ENCODE measurements at regions not wholly inside any gene's neighbourhood (a gene's known extent, or its start where the extent isn't known, plus 50 kb on each side); places are given as distances from the start of the nearest gene placed in this dataset.

DNA sequence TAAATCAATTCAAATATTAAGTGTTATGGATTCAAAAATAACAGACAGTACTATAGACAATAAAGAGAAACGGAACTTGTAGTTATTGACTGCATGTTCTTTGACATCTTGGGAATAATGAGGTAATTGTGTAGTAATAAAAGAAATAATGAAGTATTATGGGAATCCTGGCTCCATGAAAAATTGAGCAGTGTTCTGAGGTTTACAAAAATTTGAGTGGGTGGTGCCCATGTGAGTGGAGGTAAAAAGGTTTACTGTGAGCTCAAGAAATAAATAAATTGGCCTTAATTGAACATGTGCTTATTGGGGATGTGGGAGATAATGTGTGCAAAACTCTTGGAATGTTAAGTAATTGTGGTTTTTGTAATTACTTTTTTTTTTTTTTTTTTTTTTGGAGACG lies 1013.7 kb upstream of the GJE1 start:
- no peak for DNase-seq (ENCODE audit: extremely low spot score)
- ChIA-PET POLR2A (no interaction called here), CTCF (no interaction called here)
- no peak for TF ChIP-seq CTCF (IDR thresholded peaks at IDR 0.05; ENCODE audit: control extremely low read depth, extremely low read depth, low read depth, missing control alignments)

DNA sequence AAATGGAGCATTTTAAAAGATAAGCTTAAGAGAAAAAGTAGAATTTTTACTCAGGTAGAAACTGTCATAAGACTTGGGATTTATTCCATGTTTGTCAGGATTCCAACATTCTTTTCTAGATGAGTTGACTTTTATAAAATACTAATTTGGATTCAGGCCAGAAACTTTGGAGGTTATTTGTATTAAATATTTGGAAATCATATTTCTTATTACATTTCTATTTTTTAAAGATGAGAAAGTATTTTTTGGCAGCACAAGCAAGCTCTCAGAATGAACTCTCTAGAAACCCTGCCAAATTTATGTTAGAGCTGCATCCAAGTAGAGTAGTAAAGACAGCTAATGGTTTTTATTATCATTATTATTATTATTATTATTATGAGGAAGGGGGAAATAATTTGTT lies 1014.9 kb upstream of the GJE1 start:
- POLR2A ChIA-PET = no interaction called here
- no peak for DNase-seq (ENCODE audit: extremely low spot score)
- CTCF ChIA-PET = interaction anchor here (1.3 kb wide), 1 partner anchor 40 kb away, joined by 3 read pairs; no protein-coding TSS in a partner anchor
- TF ChIP-seq CTCF (IDR thresholded peaks at IDR 0.05; ENCODE audit: control extremely low read depth, extremely low read depth, low read depth, missing control alignments) = no peak

GRCh38 chr6:141110481-141110880 lies 1022.2 kb upstream of the GJE1 start:
- POLR2A ChIA-PET = no interaction called here
- no peak for DNase-seq (ENCODE audit: extremely low spot score)
- CTCF ChIA-PET = interaction anchor here (1.0 kb wide), 1 partner anchor 12 kb away, joined by 3 read pairs; no protein-coding TSS in a partner anchor
- TF ChIP-seq CTCF (IDR thresholded peaks at IDR 0.05; ENCODE audit: control extremely low read depth, extremely low read depth, low read depth, missing control alignments) = no peak

DNA sequence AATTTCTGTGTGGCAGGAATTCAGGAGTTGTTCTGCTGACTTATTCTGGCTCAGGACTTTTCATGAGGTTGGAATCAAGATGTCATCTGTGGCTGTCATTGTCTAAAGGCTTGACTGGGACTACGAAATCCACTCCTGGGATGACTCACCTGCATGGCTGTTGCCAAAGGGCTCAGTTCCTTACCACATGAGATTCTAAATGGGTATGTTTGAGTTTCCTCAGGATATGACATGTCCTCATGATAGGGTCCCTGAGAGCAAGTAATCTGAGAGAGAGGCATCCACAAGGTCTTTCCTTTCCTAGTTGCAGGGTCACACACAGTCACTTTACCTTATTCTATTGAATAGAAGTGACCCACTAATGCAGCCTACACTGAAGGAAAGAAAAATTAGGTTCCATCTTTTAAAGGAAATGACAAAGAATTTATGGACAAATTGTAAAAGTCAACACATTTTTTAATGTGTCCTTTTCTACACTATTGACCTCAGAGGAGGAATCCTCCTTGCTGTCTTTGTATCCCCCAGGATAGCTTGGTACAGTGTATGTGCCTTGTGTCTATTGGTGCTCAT lies 1025.0 kb upstream of the GJE1 start:
- POLR2A ChIA-PET = no interaction called here
- DNase-seq (ENCODE audit: extremely low spot score) = no peak
- CTCF ChIA-PET = no interaction called here
- TF ChIP-seq CTCF (IDR thresholded peaks at IDR 0.05; ENCODE audit: control extremely low read depth, extremely low read depth, low read depth, missing control alignments) = no peak

GRCh38 chr6:141105481-141105880 lies 1027.2 kb upstream of the GJE1 start:
- no peak for TF ChIP-seq CTCF (IDR thresholded peaks at IDR 0.05; ENCODE audit: control extremely low read depth, extremely low read depth, low read depth, missing control alignments)
- POLR2A ChIA-PET = no interaction called here

DNA sequence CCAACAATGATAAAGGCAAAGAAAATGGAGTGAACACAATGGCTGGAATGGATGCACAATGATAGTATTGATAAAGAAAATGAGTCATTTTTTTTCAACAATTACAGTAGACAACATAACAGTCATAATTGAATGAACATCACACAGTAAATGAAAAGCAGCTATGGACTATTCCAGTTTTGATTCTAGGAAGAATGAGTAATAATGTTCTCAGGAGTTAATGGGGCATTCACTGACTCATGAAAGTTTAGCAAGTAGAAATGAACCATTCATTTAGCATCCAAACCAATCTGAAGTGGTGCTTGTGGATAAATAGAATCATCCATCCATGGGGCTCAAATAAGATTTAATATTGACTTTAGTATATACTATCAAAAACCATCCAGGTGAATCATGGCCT lies 1029.5 kb upstream of the GJE1 start:
- TF ChIP-seq CTCF (IDR thresholded peaks at IDR 0.05; ENCODE audit: control extremely low read depth, extremely low read depth, low read depth, missing control alignments) = no peak
- CTCF ChIA-PET = no interaction called here
- POLR2A ChIA-PET = no interaction called here
- DNase-seq (ENCODE audit: extremely low spot score) = no peak

More at GRCh38 chr6:141105481-141105880, 1027.2 kb upstream of the GJE1 start:
- CTCF ChIA-PET = no interaction called here
- no peak for DNase-seq (ENCODE audit: extremely low spot score)
